Keratinocyte (primary cell): ENCODE measurements at regions not wholly inside any gene's neighbourhood (a gene's known extent, or its start where the extent isn't known, plus 50 kb on each side); places are given as distances from the start of the nearest gene placed in this dataset.

Source experiments
- DNase-seq: peaks from one replicate; pipeline ENCODE4 v3.0.0-alpha.2; 2011; ENCODE audit warnings: low read depth, missing footprints, low spot score
- FAIRE-seq: peaks from 2 replicates; lab custom pipeline; 2011; peaks lifted over from hg19 to GRCh38; lab: Jason Lieb, UNC
- H2AFZ ChIP-seq: 2 replicates; pipeline ENCODE4 v1.6.0; 2012; ENCODE audit warnings: low read length, control low read depth, inconsistent platforms; ENCODE audit not compliant: control insufficient read depth
- H3K27ac ChIP-seq: 2 replicates; pipeline ENCODE4 v1.5.1; 2011; ENCODE audit warnings: low read length; ENCODE audit not compliant: control insufficient read depth, insufficient read depth
- H3K27me3 ChIP-seq: 3 replicates; pipeline ENCODE4 v1.6.0; 2011; ENCODE audit warnings: low read length; ENCODE audit not compliant: control insufficient read depth, insufficient read depth; ENCODE audit errors: extremely low read depth
- H3K36me3 ChIP-seq, 2 experiments: 2 replicates in 1 of 2; 3 replicates in 1 of 2; pipeline ENCODE4 v1.5.1; 2011; ENCODE audit warnings: low read length in 2 of 2, mild to moderate bottlenecking in 1 of 2; ENCODE audit not compliant: control insufficient read depth in 2 of 2, insufficient read depth in 2 of 2; ENCODE audit errors: extremely low read depth in 1 of 2
- H3K4me1 ChIP-seq: 3 replicates; pipeline ENCODE4 v1.5.1; 2011; ENCODE audit warnings: low read length; ENCODE audit not compliant: control insufficient read depth, insufficient read depth; ENCODE audit errors: extremely low read depth
- H3K4me2 ChIP-seq: 3 replicates; pipeline ENCODE4 v1.6.0; 2011; ENCODE audit warnings: low read depth, low read length; ENCODE audit not compliant: control insufficient read depth, insufficient read depth; ENCODE audit errors: extremely low read depth
- H3K4me3 ChIP-seq, 3 experiments: fragments of 200-600 bp in 1 of 3; sonication (generic) in 1 of 3; 2 replicates in 2 of 3; 3 replicates in 1 of 3; pipeline ENCODE4 v1.5.1; 2011 to 2016; ENCODE audit warnings: low read length in 3 of 3, mild to moderate bottlenecking in 3 of 3, control low read depth in 2 of 3, inconsistent platforms in 1 of 3, low read depth in 1 of 3, mixed read lengths in 1 of 3, mixed run types in 1 of 3, moderate library complexity in 1 of 3; ENCODE audit not compliant: control insufficient read depth in 2 of 3, insufficient read depth in 2 of 3; ENCODE audit errors: extremely low read depth in 1 of 3
- H3K79me2 ChIP-seq: 2 replicates; pipeline ENCODE4 v1.6.0; 2012; ENCODE audit warnings: low read length; ENCODE audit not compliant: control insufficient read depth, insufficient read depth
- H3K9ac ChIP-seq: 3 replicates; pipeline ENCODE4 v1.6.0; 2011; ENCODE audit warnings: low read length; ENCODE audit not compliant: control insufficient read depth, insufficient read depth; ENCODE audit errors: extremely low read depth
- H3K9me1 ChIP-seq: 3 replicates; pipeline ENCODE4 v1.6.0; 2011; ENCODE audit warnings: low read length; ENCODE audit not compliant: control insufficient read depth, insufficient read depth; ENCODE audit errors: extremely low read depth
- H3K9me3 ChIP-seq: 2 replicates; pipeline ENCODE4 v1.5.1; 2012; ENCODE audit warnings: low read depth, low read length; ENCODE audit not compliant: control insufficient read depth
- H4K20me1 ChIP-seq: 3 replicates; pipeline ENCODE4 v1.6.0; 2011; ENCODE audit warnings: low read length; ENCODE audit not compliant: control insufficient read depth, insufficient read depth; ENCODE audit errors: extremely low read depth
- CTCF ChIP-seq, 3 experiments: IDR thresholded peaks in 1 of 3; conservative IDR thresholded peaks in 1 of 3; optimal IDR thresholded peaks in 1 of 3; 2 replicates in 2 of 3; 3 replicates in 1 of 3; pipeline versions ENCODE3 to v1.5.1; 2011; ENCODE audit warnings: low read length in 3 of 3, mild to moderate bottlenecking in 3 of 3, moderate library complexity in 2 of 3, control low read depth in 1 of 3, inconsistent platforms in 1 of 3; ENCODE audit not compliant: insufficient read depth in 2 of 3; ENCODE audit errors: extremely low read depth in 1 of 3
- EZH2 ChIP-seq: IDR thresholded peaks from one replicate; pipeline ENCODE4 v1.6.1; 2012; ENCODE audit warnings: inconsistent platforms, mild to moderate bottlenecking, low read length, moderate library complexity
- dilution Hi-C: fragments of 300-500 bp; cut with MboI; formaldehyde crosslinking; loops from one replicate; pipeline ENCODE4 v1.7.0; 2020; ENCODE audit warnings: low sequenced_read_pairs; ENCODE audit not compliant: extremely low pct_ligation_motif_present

DNA sequence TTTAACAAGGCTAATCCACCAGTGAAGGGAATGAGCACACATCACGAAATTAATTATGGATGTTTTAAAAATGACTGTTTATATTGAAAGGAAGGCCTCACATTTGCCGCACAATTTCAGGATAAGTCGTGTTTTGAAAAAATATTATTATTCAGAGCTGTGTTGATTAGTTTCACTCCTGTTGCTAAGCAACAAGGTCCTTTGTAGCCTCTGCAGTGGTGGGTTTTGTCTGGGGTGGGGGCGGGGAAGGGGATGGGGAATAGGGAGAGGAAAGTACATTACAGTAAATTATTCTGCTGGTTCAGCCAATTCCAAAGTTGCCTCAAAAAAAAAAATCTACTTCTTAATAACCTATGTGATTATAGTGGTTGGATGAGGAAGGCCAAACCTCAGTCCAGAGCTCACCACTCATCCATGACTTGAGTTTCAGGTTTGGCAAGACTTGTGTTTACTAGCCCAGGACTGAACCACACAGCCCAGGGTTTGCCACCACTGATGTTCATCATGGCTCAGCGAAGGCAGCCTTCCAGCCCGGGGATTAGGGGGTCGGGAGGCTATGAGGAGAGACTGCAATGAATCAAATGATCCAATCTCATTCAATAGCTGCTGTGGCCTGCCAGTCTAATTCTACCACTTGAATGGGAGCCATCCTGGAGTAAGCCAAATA is 162.5 kb upstream of the ATP6AP2 start:
- DNase-seq (no peak), FAIRE-seq (no peak)
- H3K4me2 ChIP-seq: no peak overlapping the region
- no peaks in the 10 kb centered on the region for H3K36me3 ChIP-seq
- H2AFZ ChIP-seq: no peak overlapping the region
- H3K9ac ChIP-seq: no peak overlapping the region
- no peak overlapping the region for H3K27ac ChIP-seq
- no peak for TF ChIP-seq CTCF (optimal IDR thresholded peaks at IDR 0.05 in 1 of 3, IDR thresholded peaks at IDR 0.05 in 1 of 3, conservative IDR thresholded peaks at IDR 0.05 in 1 of 3; ENCODE audit: extremely low read depth in 1 of 3, insufficient read depth in 2 of 3, low read length in 3 of 3)
- TF ChIP-seq EZH2: no peak
- H3K27me3 ChIP-seq: no peaks in the 10 kb centered on the region
- no peak overlapping the region for H3K4me3 ChIP-seq
- no peaks in the 10 kb centered on the region for H3K9me1 ChIP-seq
- no peaks in the 10 kb centered on the region for H3K4me1 ChIP-seq
- dilution Hi-C loops: no loop called here
- no peaks in the 10 kb centered on the region for H3K9me3 ChIP-seq
- no peaks in the 10 kb centered on the region for H3K79me2 ChIP-seq
- H4K20me1 ChIP-seq: no peaks in the 10 kb centered on the region

DNA sequence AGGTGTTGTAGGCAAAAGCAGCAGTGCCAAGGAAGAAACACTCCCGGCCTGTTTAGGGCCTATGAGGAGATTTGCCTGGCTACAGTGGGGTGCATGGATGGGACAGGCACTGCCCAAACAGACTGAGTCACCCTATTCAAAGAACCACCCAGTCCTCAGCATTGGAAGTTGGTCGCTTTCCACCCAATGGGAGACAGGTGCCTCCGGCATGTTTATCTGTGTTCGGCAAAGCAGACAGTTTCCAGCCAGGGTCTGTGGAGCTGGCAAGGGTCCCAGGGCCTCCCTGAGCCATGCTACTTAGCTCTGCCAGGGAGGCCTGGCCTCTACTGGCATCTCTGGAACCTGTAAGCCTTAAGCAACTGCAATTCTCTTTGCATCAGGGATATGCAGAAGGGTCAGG is 165.1 kb upstream of the ATP6AP2 start:
- Histone ChIP-seq H3K4me2 (no peak overlapping the region), H3K27ac (no peak overlapping the region), H4K20me1 (no peaks in the 10 kb centered on the region), H3K9ac (no peak overlapping the region), H3K4me3 (no peak overlapping the region), H3K79me2 (no peaks in the 10 kb centered on the region), H3K4me1 (no peaks in the 10 kb centered on the region), H3K9me3 (no peaks in the 10 kb centered on the region), H2AFZ (no peak overlapping the region), H3K36me3 (no peaks in the 10 kb centered on the region), H3K9me1 (no peaks in the 10 kb centered on the region), H3K27me3 (no peaks in the 10 kb centered on the region)
- TF ChIP-seq CTCF (optimal IDR thresholded peaks at IDR 0.05 in 1 of 3, IDR thresholded peaks at IDR 0.05 in 1 of 3, conservative IDR thresholded peaks at IDR 0.05 in 1 of 3; ENCODE audit: extremely low read depth in 1 of 3, insufficient read depth in 2 of 3, low read length in 3 of 3) (no peak), EZH2 (no peak)
- dilution Hi-C loops: no loop called here
- DNase-seq: no peak
- FAIRE-seq: no peak
